Progenitor cell of endocrine pancreas (in vitro differentiated cells): ENCODE measurements at regions not wholly inside any gene's neighbourhood (a gene's known extent, or its start where the extent isn't known, plus 50 kb on each side); places are given as distances from the start of the nearest gene placed in this dataset.
"Not testable (repeated sequence)": the region's sequence is repeated elsewhere in the genome, so short reads cannot be mapped to it uniquely, and the experiment has no call there.

Source experiments
- DNase-seq: peaks from one replicate; pipeline ENCODE4 v3.0.0; 2021; ENCODE audit warnings: low spot score; ENCODE audit not compliant: unreplicated experiment
- H3K27ac Mint-ChIP-seq: 2 replicates; pipeline ENCODE4 v1.8.0; 2021; ENCODE audit warnings: mild to moderate bottlenecking, moderate library complexity, mixed read lengths
- H3K27me3 Mint-ChIP-seq: 2 replicates; pipeline ENCODE4 v1.8.0; 2021; ENCODE audit warnings: mixed read lengths
- H3K36me3 Mint-ChIP-seq: 2 replicates; pipeline ENCODE4 v1.8.0; 2022; ENCODE audit warnings: mixed read lengths; ENCODE audit not compliant: insufficient read depth
- H3K4me1 Mint-ChIP-seq: 2 replicates; pipeline ENCODE4 v1.8.0; 2021; ENCODE audit warnings: low read depth, mixed read lengths
- H3K4me3 Mint-ChIP-seq: 2 replicates; pipeline ENCODE4 v1.8.0; 2021; ENCODE audit warnings: low read depth, mild to moderate bottlenecking, moderate library complexity, mixed read lengths
- H3K9me3 Mint-ChIP-seq: 2 replicates; pipeline ENCODE4 v1.8.0; 2021; ENCODE audit warnings: low read depth, mixed read lengths
- TF ChIP-seq, protein P1 (sequence below): fragments of 200-600 bp; sonication (generic); IDR thresholded peaks from one replicate; pipeline ENCODE4 v1.5.0; 2021; ENCODE audit warnings: antibody characterized with exemption, mild to moderate bottlenecking; ENCODE audit not compliant: unreplicated experiment

DNA sequence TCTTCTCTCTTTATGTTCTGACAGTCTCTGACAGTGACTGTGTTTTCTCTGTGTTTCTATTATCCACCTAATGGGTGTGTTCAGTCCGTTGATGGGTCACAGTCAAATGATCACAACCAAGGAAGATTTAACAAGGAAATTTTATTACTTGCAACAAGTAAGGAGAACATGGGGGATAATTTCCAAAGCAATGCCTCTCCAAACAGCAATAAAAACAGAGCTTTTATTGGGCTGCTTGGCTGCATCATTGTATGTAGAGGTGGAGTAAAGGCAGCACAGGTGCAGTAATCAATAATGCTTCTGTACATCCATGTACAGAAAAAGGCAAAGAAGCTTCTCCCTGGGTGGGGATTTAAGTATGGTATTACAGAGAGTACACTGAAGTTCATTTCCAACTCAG lies 1525.6 kb downstream of the REEP3 start:
- TF ChIP-seq, protein P1, sequence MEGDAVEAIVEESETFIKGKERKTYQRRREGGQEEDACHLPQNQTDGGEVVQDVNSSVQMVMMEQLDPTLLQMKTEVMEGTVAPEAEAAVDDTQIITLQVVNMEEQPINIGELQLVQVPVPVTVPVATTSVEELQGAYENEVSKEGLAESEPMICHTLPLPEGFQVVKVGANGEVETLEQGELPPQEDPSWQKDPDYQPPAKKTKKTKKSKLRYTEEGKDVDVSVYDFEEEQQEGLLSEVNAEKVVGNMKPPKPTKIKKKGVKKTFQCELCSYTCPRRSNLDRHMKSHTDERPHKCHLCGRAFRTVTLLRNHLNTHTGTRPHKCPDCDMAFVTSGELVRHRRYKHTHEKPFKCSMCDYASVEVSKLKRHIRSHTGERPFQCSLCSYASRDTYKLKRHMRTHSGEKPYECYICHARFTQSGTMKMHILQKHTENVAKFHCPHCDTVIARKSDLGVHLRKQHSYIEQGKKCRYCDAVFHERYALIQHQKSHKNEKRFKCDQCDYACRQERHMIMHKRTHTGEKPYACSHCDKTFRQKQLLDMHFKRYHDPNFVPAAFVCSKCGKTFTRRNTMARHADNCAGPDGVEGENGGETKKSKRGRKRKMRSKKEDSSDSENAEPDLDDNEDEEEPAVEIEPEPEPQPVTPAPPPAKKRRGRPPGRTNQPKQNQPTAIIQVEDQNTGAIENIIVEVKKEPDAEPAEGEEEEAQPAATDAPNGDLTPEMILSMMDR = no peak
- H3K27ac Mint-ChIP-seq = no peak overlapping the region
- no peaks in the 10 kb centered on the region for H3K4me1 Mint-ChIP-seq
- H3K36me3 Mint-ChIP-seq = no peaks in the 10 kb centered on the region
- no peaks in the 10 kb centered on the region for H3K27me3 Mint-ChIP-seq
- H3K4me3 Mint-ChIP-seq = no peak overlapping the region
- DNase-seq = no peak
- H3K9me3 Mint-ChIP-seq = peaks cover 12% of the 10 kb centered on the region

DNA sequence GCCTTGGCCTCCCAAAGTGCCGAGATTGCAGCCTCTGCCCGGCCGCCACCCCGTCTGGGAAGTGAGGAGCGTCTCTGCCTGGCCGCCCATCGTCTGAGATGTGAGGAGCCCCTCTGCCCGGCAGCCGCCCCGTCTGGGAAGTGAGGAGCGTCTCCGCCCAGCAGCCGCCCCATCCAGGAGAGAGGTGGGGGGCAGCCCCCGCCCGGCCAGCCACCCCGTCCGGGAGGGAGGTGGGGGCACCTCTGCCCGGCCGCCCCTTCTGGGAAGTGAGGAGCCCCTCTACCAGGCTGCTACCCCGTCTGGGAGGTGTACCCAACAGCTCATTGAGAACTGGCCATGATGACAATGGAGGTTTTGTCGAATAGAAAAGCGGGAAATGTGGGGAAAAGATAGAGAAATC lies 1530.9 kb downstream of the REEP3 start:
- not testable (repeated sequence) for H3K9me3 Mint-ChIP-seq, H3K27me3 Mint-ChIP-seq, DNase-seq, H3K36me3 Mint-ChIP-seq, H3K27ac Mint-ChIP-seq, H3K4me1 Mint-ChIP-seq, H3K4me3 Mint-ChIP-seq

DNA sequence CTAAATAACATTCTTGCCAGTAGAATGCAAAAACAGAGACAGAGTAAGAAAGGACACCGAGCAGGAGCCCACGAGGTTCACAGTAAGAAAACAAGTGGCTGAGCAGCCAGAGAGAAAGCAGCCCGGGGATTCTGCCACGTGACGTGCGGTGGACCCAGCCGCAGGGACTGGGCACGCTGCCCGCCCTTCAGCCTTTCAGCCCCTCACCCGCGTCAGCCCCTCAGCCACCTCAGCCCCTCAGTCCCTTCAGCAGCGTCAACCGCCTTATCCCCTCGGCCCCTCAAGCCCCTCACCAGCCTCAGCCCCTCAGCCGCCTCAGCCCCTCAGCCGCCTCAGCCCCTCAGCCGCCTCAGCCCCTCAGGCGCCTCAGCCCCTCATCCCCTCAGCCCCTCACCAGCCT lies 1532.2 kb downstream of the REEP3 start:
- not testable (repeated sequence) for DNase-seq, H3K27me3 Mint-ChIP-seq, H3K4me1 Mint-ChIP-seq, H3K36me3 Mint-ChIP-seq, H3K9me3 Mint-ChIP-seq, H3K27ac Mint-ChIP-seq, H3K4me3 Mint-ChIP-seq

DNA sequence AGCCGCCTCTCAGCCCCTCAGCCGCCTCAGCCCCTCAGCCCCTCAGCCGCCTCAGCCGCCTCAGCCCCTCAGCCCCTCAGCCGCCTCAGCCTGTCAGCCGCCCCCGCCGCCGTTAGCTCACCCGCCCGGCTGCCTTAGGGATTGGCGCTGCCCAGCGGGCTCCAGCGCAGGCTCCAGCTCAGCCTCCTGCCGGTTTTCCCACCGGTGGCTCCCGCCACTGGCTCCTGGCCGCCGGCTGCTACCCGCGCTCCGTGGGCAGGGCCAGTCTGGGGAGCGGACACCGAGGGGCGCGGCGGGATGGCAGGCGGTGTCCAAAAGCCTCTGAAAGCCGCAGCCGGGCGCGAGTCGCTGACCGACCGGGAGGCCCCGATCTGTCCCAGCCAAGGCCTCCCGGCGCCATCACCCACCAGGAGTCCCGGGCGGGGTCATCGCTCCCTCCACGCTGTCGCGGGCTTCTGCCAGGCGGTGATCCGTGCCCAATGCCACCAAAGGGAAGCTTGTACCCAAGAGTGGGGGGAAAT lies 1532.7 kb downstream of the REEP3 start:
- DNase-seq = not testable (repeated sequence)

DNA sequence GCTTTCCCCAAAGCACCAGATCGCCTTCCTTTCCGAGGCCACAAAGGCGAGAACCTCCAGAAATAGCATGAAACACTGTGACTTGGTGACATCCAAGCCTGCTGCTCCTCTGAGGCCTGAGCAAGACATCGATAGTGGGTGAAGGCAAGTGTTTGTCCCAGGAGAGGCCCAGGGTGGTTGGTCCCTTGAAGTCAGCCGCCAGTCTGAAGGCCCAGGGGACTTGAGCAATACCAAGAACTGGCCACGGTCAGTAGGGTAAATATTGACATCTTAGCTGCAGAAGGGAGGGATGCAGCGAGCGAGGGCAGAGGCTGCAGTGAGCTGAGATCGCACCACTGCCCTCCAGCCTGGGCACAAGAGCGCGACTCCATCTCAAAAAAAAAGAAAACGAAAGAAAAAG lies 1533.5 kb downstream of the REEP3 start:
- H3K4me3 Mint-ChIP-seq, DNase-seq, H3K27me3 Mint-ChIP-seq, H3K4me1 Mint-ChIP-seq, H3K36me3 Mint-ChIP-seq, H3K27ac Mint-ChIP-seq, H3K9me3 Mint-ChIP-seq: not testable (repeated sequence)

More for the DNA sequence above, 1532.7 kb downstream of the REEP3 start:
- not testable (repeated sequence) for H3K9me3 Mint-ChIP-seq, H3K4me1 Mint-ChIP-seq, H3K27ac Mint-ChIP-seq, H3K4me3 Mint-ChIP-seq, H3K27me3 Mint-ChIP-seq, H3K36me3 Mint-ChIP-seq

DNA sequence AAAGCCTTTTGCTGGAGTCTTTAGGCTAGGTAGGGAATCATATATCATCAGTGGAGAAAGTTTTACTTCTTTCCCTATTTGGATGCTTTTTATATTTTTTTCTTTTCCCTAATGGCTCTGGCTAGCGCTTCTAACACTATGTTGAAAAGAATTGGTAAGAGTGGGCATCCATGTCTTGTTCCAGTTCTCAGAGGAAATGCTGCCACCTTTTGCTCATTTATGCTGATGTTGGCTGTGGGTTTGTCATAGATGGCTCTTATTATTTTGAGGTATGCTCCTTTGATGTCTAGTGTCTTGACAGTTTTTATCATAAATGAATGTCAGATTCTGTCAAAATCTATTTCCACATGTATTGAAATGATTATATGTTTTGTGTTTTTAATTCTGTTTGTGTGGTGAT lies 1544.1 kb downstream of the REEP3 start:
- no peak for DNase-seq
- Mint-ChIP-seq H3K27ac (no peak overlapping the region), H3K4me1 (no peaks in the 10 kb centered on the region), H3K27me3 (no peaks in the 10 kb centered on the region), H3K36me3 (no peaks in the 10 kb centered on the region), H3K4me3 (no peak overlapping the region), H3K9me3 (peaks cover 7% of the 10 kb centered on the region)
- TF ChIP-seq, protein P1 = no peak

DNA sequence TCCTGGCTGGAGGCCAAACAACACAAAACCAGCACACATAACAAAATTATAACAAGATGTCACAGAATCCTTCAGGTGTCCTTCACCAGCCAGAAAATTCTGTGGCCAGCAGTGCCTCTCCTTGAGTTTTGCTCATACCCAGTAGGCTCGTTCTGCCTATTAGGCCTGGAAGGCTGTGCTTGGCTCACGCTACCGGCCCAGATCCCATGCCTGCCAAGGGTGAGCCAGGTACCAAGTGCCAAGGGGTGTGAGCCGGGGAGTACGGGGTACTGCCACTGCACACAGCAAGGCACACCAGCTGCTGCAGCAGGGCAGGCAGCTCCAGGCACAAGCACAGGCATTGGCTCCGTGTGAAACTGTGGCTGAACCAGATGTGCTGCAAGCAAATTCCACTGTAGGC lies 1562.0 kb downstream of the REEP3 start:
- TF ChIP-seq, protein P1 = no peak
- peaks cover 2% of the 10 kb centered on the region for H3K36me3 Mint-ChIP-seq
- H3K27me3 Mint-ChIP-seq = no peaks in the 10 kb centered on the region
- H3K9me3 Mint-ChIP-seq = peaks cover 22% of the 10 kb centered on the region
- H3K27ac Mint-ChIP-seq = no peak overlapping the region
- H3K4me3 Mint-ChIP-seq = no peak overlapping the region
- no peaks in the 10 kb centered on the region for H3K4me1 Mint-ChIP-seq
- no peak for DNase-seq
